Ovary (tissue), 3 donors: ENCODE measurements at regions not wholly inside any gene's neighbourhood (a gene's known extent, or its start where the extent isn't known, plus 50 kb on each side); places are given as distances from the start of the nearest gene placed in this dataset.

ENCODE experiments used
- POLR2A ChIP-seq: fragments of 450-650 bp; IDR thresholded peaks from one replicate; pipeline ENCODE4 v1.6.1; 2017; ENCODE audit warnings: antibody characterized with exemption, mild to moderate bottlenecking, moderate library complexity
- TF ChIP-seq, protein P1 (sequence below), 3 donors: fragments of 450-650 bp in 2 of 3; fragments of 200-600 bp in 1 of 3; IDR thresholded peaks; one replicate each; pipeline versions ENCODE4 v1.5.1 to v1.8.0; 2016 to 2022; ENCODE audit warnings: antibody characterized with exemption in 3 of 3, mild to moderate bottlenecking in 1 of 3
- donor health status: DM: no; HTN: no; CAD: no.

GRCh38 chr5:133723126-133723525 lies 110.8 kb upstream of the FSTL4 start:
- no peak for TF ChIP-seq POLR2A
- TF ChIP-seq, protein P1, sequence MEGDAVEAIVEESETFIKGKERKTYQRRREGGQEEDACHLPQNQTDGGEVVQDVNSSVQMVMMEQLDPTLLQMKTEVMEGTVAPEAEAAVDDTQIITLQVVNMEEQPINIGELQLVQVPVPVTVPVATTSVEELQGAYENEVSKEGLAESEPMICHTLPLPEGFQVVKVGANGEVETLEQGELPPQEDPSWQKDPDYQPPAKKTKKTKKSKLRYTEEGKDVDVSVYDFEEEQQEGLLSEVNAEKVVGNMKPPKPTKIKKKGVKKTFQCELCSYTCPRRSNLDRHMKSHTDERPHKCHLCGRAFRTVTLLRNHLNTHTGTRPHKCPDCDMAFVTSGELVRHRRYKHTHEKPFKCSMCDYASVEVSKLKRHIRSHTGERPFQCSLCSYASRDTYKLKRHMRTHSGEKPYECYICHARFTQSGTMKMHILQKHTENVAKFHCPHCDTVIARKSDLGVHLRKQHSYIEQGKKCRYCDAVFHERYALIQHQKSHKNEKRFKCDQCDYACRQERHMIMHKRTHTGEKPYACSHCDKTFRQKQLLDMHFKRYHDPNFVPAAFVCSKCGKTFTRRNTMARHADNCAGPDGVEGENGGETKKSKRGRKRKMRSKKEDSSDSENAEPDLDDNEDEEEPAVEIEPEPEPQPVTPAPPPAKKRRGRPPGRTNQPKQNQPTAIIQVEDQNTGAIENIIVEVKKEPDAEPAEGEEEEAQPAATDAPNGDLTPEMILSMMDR (IDR thresholded peaks at IDR 0.05): no peak
